K562 (cell line): ENCODE measurements at regions not wholly inside any gene's neighbourhood (a gene's known extent, or its start where the extent isn't known, plus 50 kb on each side); places are given as distances from the start of the nearest gene placed in this dataset.

Experiments
- FOXA1 ChIP-seq: fragments of 450-650 bp; IDR thresholded peaks from 2 replicates; pipeline ENCODE4 v1.6.1; 2016; ENCODE audit warnings: mild to moderate bottlenecking, borderline replicate concordance
- NR1H2 ChIP-seq: sonication (generic); formaldehyde crosslinking; IDR thresholded peaks from 2 replicates; pipeline ENCODE4 v1.4.0; 2020; ENCODE audit warnings: mild to moderate bottlenecking, missing genetic modification reagents
- POLR2A ChIP-seq: fragments of 450-650 bp; conservative IDR thresholded peaks from 2 replicates; pipeline ENCODE4 v1.6.1; 2016
- TF ChIP-seq, protein P1 (sequence below), 2 experiments: IDR thresholded peaks; 2 replicates each; pipeline ENCODE4 v1.6.1; 2012; ENCODE audit warnings: improper control_type of control experiment in 2 of 2, low read depth in 2 of 2, low read length in 2 of 2, borderline replicate concordance in 1 of 2

DNA sequence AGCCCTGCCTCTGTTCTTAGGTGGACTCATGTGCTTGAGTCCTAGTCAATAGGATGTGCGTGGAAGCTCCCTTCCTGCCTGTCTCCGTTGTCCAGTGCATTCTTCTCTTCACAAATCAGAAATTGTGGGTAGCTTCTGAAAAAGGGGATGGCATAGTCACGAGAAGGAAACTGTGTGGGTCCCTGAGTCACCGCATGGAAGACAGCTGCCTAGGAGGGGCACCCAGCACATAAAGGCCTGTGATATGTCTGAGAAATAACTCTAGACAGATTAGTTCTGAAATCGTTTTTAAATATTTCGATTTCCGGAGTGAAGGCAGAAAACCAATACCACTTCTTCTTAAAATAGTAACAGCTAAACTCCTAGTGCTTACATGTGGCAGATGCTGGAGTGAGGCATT is 974.4 kb downstream of the BCL11B start:
- TF ChIP-seq FOXA1 (no peak), POLR2A (no peak), NR1H2 (no peak)
- TF ChIP-seq, protein P1, sequence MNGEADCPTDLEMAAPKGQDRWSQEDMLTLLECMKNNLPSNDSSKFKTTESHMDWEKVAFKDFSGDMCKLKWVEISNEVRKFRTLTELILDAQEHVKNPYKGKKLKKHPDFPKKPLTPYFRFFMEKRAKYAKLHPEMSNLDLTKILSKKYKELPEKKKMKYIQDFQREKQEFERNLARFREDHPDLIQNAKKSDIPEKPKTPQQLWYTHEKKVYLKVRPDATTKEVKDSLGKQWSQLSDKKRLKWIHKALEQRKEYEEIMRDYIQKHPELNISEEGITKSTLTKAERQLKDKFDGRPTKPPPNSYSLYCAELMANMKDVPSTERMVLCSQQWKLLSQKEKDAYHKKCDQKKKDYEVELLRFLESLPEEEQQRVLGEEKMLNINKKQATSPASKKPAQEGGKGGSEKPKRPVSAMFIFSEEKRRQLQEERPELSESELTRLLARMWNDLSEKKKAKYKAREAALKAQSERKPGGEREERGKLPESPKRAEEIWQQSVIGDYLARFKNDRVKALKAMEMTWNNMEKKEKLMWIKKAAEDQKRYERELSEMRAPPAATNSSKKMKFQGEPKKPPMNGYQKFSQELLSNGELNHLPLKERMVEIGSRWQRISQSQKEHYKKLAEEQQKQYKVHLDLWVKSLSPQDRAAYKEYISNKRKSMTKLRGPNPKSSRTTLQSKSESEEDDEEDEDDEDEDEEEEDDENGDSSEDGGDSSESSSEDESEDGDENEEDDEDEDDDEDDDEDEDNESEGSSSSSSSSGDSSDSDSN (IDR thresholded peaks at IDR 0.05; ENCODE audit: borderline replicate concordance in 1 of 2, low read depth in 2 of 2, low read length in 2 of 2) = no peak
